ENCODE measurements at regions not wholly inside any gene's neighbourhood (a gene's known extent, or its start where the extent isn't known, plus 50 kb on each side); places are given as distances from the start of the nearest gene placed in this dataset.
A peak's percentile ranks its signal among the peaks of the same experiment; 100 is the strongest.

- H3K27me3 ChIP-seq (ENCODE audit: low read length), result no peaks in the 10 kb centered on the region
- no peaks in the 10 kb centered on the region for H3K9me2 ChIP-seq (replicated peaks; ENCODE audit: low read length)
- TF ChIP-seq EZH2 (IDR thresholded peaks at IDR 0.05; ENCODE audit: low read length, unreplicated experiment), result no peak
- no peak for TF ChIP-seq CTCF (conservative IDR thresholded peaks at IDR 0.05; ENCODE audit: low read depth, low read length)
- POLR2A ChIA-PET (ENCODE audit: unreplicated experiment), result no interaction called here
- no peaks in the 10 kb centered on the region for H3F3A ChIP-seq (ENCODE audit: low read length, unreplicated experiment)
- ATAC-seq (no peak), DNase-seq (no peak)
- H4K20me1 ChIP-seq (ENCODE audit: low read length), result no peaks in the 10 kb centered on the region
- peak overlapping the region; percentile 70 for H3K4me3 ChIP-seq (ENCODE audit: low read length)
- peak overlapping the region; percentile 92 for H2AFZ ChIP-seq (ENCODE audit: low read length)
- CTCF ChIA-PET, result no interaction called here
- peak overlapping the region; percentile 96 for H3K4me2 ChIP-seq (ENCODE audit: low read length)
- no peak overlapping the region for H3K27ac ChIP-seq (ENCODE audit: low read length)
- no TSS peak for BruUV-seq (replicated peaks)
- H3K9ac ChIP-seq (ENCODE audit: low read length), result no peak overlapping the region
- H3K4me1 ChIP-seq (ENCODE audit: insufficient read depth, low read length), result peaks cover 23% of the 10 kb centered on the region; the same call in 1 of the 2 replicates
- no peaks in the 10 kb centered on the region for H3K9me3 ChIP-seq (ENCODE audit: low read length)
- intact Hi-C loops (cut with micrococcal nuclease), result no loop called here
- no peaks in the 10 kb centered on the region for H3K79me2 ChIP-seq (ENCODE audit: low read length)
- H3K36me3 ChIP-seq (ENCODE audit: low read depth, low read length), result no peaks in the 10 kb centered on the region
These were observed 93.1 kb downstream of the NCR2 start for GRCh38 chr6:41428336-41428995.

- Histone ChIP-seq H3K27me3 (ENCODE audit: low read length) (no peaks in the 10 kb centered on the region), H3K79me2 (ENCODE audit: low read length) (no peaks in the 10 kb centered on the region), H3K9ac (ENCODE audit: low read length) (no peak overlapping the region), H3K36me3 (ENCODE audit: low read depth, low read length) (no peaks in the 10 kb centered on the region), H3K9me2 (replicated peaks; ENCODE audit: low read length) (no peaks in the 10 kb centered on the region), H4K20me1 (ENCODE audit: low read length) (no peaks in the 10 kb centered on the region), H3K4me1 (ENCODE audit: insufficient read depth, low read length) (peaks cover 23% of the 10 kb centered on the region; the same call in 1 of the 2 replicates), H3K4me2 (ENCODE audit: low read length) (peak overlapping the region; percentile 96), H2AFZ (ENCODE audit: low read length) (peak overlapping the region; percentile 92), H3K9me3 (ENCODE audit: low read length) (no peaks in the 10 kb centered on the region), H3K4me3 (ENCODE audit: low read length) (peak overlapping the region; percentile 70), H3K27ac (ENCODE audit: low read length) (no peak overlapping the region), H3F3A (ENCODE audit: low read length, unreplicated experiment) (no peaks in the 10 kb centered on the region)
- peak; percentile 19; the same call in 1 of the 2 replicates for ATAC-seq
- intact Hi-C loops (cut with micrococcal nuclease), result no loop called here
- DNase-seq, result peak; percentile 36
- POLR2A ChIA-PET (ENCODE audit: unreplicated experiment), result no interaction called here
- CTCF ChIA-PET, result no interaction called here
- BruUV-seq (replicated peaks), result no TSS peak
- no peak for TF ChIP-seq EZH2 (IDR thresholded peaks at IDR 0.05; ENCODE audit: low read length, unreplicated experiment)
- no peak for TF ChIP-seq CTCF (conservative IDR thresholded peaks at IDR 0.05; ENCODE audit: low read depth, low read length)
- TF ChIP-seq EZH2phosphoT487 (IDR thresholded peaks at IDR 0.05; ENCODE audit: borderline replicate concordance, low read length), result no peak
These were observed 93.6 kb downstream of the NCR2 start for GRCh38 chr6:41428996-41429421.

All from PC-3 (cell line).